ENCODE measurements at regions not wholly inside any gene's neighbourhood (a gene's known extent, or its start where the extent isn't known, plus 50 kb on each side); places are given as distances from the start of the nearest gene placed in this dataset.

GRCh38 chr5:174877987-174878386 lies 153.6 kb downstream of the MSX2 start:
- Histone ChIP-seq H3K4me1 (no peaks in the 10 kb centered on the region), H3K9me3 (no peaks in the 10 kb centered on the region; the same call in 1 of the 2 replicates), H3K4me3 (ENCODE audit: low read depth, low read length) (no peak overlapping the region), H3K36me3 (ENCODE audit: control insufficient read depth, insufficient read depth, low read length) (no peaks in the 10 kb centered on the region), H3K27me3 (replicated peaks; ENCODE audit: control insufficient read depth, insufficient read depth, low read length) (no peaks in the 10 kb centered on the region; the same call in none of the 2 replicates)
- Mint-ChIP-seq H3K9me3 (ENCODE audit: unreplicated experiment) (no peaks in the 10 kb centered on the region), H3K36me3 (ENCODE audit: insufficient read depth, unreplicated experiment) (no peaks in the 10 kb centered on the region), H3K4me1 (ENCODE audit: low read depth, unreplicated experiment) (no peaks in the 10 kb centered on the region), H3K27me3 (ENCODE audit: insufficient read depth, unreplicated experiment) (peaks cover 11% of the 10 kb centered on the region), H3K27ac (ENCODE audit: unreplicated experiment) (no peak overlapping the region), H3K4me3 (ENCODE audit: unreplicated experiment) (no peak overlapping the region)
- ChIA-PET POLR2A (no interaction called here), CTCF (no interaction called here)
- TF ChIP-seq, protein P1, sequence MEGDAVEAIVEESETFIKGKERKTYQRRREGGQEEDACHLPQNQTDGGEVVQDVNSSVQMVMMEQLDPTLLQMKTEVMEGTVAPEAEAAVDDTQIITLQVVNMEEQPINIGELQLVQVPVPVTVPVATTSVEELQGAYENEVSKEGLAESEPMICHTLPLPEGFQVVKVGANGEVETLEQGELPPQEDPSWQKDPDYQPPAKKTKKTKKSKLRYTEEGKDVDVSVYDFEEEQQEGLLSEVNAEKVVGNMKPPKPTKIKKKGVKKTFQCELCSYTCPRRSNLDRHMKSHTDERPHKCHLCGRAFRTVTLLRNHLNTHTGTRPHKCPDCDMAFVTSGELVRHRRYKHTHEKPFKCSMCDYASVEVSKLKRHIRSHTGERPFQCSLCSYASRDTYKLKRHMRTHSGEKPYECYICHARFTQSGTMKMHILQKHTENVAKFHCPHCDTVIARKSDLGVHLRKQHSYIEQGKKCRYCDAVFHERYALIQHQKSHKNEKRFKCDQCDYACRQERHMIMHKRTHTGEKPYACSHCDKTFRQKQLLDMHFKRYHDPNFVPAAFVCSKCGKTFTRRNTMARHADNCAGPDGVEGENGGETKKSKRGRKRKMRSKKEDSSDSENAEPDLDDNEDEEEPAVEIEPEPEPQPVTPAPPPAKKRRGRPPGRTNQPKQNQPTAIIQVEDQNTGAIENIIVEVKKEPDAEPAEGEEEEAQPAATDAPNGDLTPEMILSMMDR (IDR thresholded peaks at IDR 0.05; ENCODE audit: insufficient read depth in 1 of 2, low read depth in 1 of 2, low read length in 1 of 2, severe bottlenecking in 1 of 2, unreplicated experiment in 1 of 2) = no peak
- intact Hi-C loops (cut with micrococcal nuclease; ENCODE audit: unreplicated experiment) = no loop called here
- no TSS peak for BruUV-seq (replicated peaks)
- DNase-seq = no peak

DNA sequence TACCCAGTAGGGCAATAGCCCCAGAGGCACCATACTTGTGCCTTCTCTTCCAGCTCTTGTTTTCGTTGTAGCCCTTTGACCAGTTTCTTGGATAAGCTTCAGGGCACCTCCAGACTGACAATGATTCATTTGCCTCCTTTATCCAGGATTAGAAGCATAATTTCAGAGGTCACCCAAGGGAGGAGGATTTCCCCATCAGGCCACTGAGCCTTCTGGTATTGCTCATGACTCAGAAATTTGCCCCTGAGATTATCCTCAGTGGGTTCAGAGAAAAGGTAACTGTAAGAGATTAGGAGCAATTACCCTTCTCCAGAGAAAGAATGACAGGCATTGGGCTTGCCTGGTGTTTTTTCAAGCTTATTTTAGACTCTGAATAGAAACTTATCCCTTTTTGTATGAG lies 147.9 kb downstream of the MSX2 start:
- Mint-ChIP-seq H3K27me3 (ENCODE audit: insufficient read depth, unreplicated experiment) (peaks cover 26% of the 10 kb centered on the region), H3K36me3 (ENCODE audit: insufficient read depth, unreplicated experiment) (no peaks in the 10 kb centered on the region), H3K9me3 (ENCODE audit: unreplicated experiment) (no peaks in the 10 kb centered on the region), H3K4me3 (ENCODE audit: unreplicated experiment) (no peak overlapping the region), H3K4me1 (ENCODE audit: low read depth, unreplicated experiment) (peaks cover 8% of the 10 kb centered on the region), H3K27ac (ENCODE audit: unreplicated experiment) (no peak overlapping the region)
- Histone ChIP-seq H3K4me3 (ENCODE audit: low read depth, low read length) (no peak overlapping the region), H3K27me3 (replicated peaks; ENCODE audit: control insufficient read depth, insufficient read depth, low read length) (no peaks in the 10 kb centered on the region; the same call in none of the 2 replicates), H3K9me3 (no peaks in the 10 kb centered on the region; the same call in 1 of the 2 replicates), H3K36me3 (ENCODE audit: control insufficient read depth, insufficient read depth, low read length) (no peaks in the 10 kb centered on the region), H3K4me1 (no peaks in the 10 kb centered on the region)
- intact Hi-C loops (cut with micrococcal nuclease; ENCODE audit: unreplicated experiment) = no loop called here
- BruUV-seq (replicated peaks) = no TSS peak
- TF ChIP-seq, protein P1 (IDR thresholded peaks at IDR 0.05; ENCODE audit: insufficient read depth in 1 of 2, low read depth in 1 of 2, low read length in 1 of 2, severe bottlenecking in 1 of 2, unreplicated experiment in 1 of 2) = no peak
- ChIA-PET POLR2A (no interaction called here), CTCF (no interaction called here)
- DNase-seq = no peak

DNA sequence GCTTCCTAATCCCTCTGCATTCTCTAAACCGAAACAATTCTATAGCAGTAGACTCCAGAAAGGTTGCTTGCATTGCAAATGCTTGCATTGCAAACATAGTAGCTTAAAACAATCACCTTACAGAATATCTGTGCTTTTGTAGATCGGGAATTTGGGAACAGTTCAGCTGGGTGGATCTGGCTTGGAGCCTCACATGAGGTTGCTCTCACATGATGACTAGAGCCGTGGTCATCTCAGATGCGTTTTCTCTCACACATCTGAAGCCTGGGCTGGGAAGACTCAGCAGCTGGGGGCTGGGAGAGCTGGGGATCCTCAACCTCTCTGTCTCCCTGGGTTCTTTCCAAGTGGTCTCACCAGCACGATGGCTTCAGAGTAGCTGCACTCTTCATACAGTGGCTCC lies 127.8 kb downstream of the MSX2 start:
- no peaks in the 10 kb centered on the region for H3K36me3 Mint-ChIP-seq (ENCODE audit: insufficient read depth, unreplicated experiment)
- H3K4me1 Mint-ChIP-seq (ENCODE audit: low read depth, unreplicated experiment) = no peaks in the 10 kb centered on the region
- Histone ChIP-seq H3K4me3 (ENCODE audit: low read depth, low read length) (no peak overlapping the region), H3K27me3 (replicated peaks; ENCODE audit: control insufficient read depth, insufficient read depth, low read length) (no peaks in the 10 kb centered on the region; the same call in 1 of the 2 replicates), H3K9me3 (peaks cover 4% of the 10 kb centered on the region; the same call in 1 of the 2 replicates), H3K36me3 (ENCODE audit: control insufficient read depth, insufficient read depth, low read length) (no peaks in the 10 kb centered on the region), H3K4me1 (no peaks in the 10 kb centered on the region)
- H3K27ac Mint-ChIP-seq (ENCODE audit: unreplicated experiment) = no peak overlapping the region
- DNase-seq = no peak
- ChIA-PET POLR2A (no interaction called here), CTCF (no interaction called here)
- peaks cover 16% of the 10 kb centered on the region for H3K27me3 Mint-ChIP-seq (ENCODE audit: insufficient read depth, unreplicated experiment)
- BruUV-seq (replicated peaks) = no TSS peak
- TF ChIP-seq, protein P1 (IDR thresholded peaks at IDR 0.05; ENCODE audit: insufficient read depth in 1 of 2, low read depth in 1 of 2, low read length in 1 of 2, severe bottlenecking in 1 of 2, unreplicated experiment in 1 of 2) = no peak
- no peaks in the 10 kb centered on the region for H3K9me3 Mint-ChIP-seq (ENCODE audit: unreplicated experiment)
- H3K4me3 Mint-ChIP-seq (ENCODE audit: unreplicated experiment) = no peak overlapping the region
- intact Hi-C loops (cut with micrococcal nuclease; ENCODE audit: unreplicated experiment) = no loop called here
